Lower leg skin (tissue), 3 donors: ENCODE measurements at regions not wholly inside any gene's neighbourhood (a gene's known extent, or its start where the extent isn't known, plus 50 kb on each side); places are given as distances from the start of the nearest gene placed in this dataset.

Experiments used
- CTCF ChIP-seq, 3 donors: fragments of 450-650 bp; IDR thresholded peaks; one replicate each; pipeline ENCODE4 v1.5.1; 2016; ENCODE audit warnings: antibody characterized with exemption in 3 of 3, mild to moderate bottlenecking in 3 of 3, moderate library complexity in 2 of 3
- POLR2A ChIP-seq, 2 donors: fragments of 450-650 bp; IDR thresholded peaks; one replicate each; pipeline ENCODE4 v1.6.1; 2016 to 2017; ENCODE audit warnings: antibody characterized with exemption in 2 of 2, mild to moderate bottlenecking in 1 of 2, moderate library complexity in 1 of 2

GRCh38 chr3:72311425-72311824 lies 526.5 kb upstream of the PROK2 start:
- TF ChIP-seq POLR2A (IDR thresholded peaks at IDR 0.05) (no peak), CTCF (IDR thresholded peaks at IDR 0.05) (no peak)
